ENCODE measurements at regions not wholly inside any gene's neighbourhood (a gene's known extent, or its start where the extent isn't known, plus 50 kb on each side); places are given as distances from the start of the nearest gene placed in this dataset.

DNA sequence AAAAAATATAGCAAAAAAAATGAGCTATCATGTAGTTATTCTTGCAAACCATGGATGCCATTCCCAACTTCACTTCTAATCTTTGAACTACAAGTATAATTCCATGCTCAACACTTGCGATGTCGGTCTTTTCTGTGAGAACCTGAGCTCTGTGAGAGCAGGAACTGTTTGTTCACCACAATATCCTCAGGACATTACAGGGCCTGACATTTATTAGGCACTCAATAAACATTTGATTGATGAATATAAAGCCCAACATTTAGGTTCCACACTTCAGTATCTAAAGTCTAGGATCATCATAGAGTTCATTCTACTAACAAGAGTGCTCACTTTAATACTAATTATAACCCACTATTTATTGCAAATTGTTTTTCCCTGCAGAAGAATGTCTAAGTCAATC, 211.6 kb upstream of the FAM241A start:
- Histone ChIP-seq H3K36me3 (ENCODE audit: insufficient read depth, low read length) (no peaks in the 10 kb centered on the region), H3K27me3 (ENCODE audit: insufficient read depth, low read length) (peaks cover 3% of the 10 kb centered on the region), H3K79me2 (ENCODE audit: insufficient read depth, low read length) (no peaks in the 10 kb centered on the region), H3K27ac (ENCODE audit: low read depth, low read length) (no peak overlapping the region), H2AFZ (ENCODE audit: low read length) (no peak overlapping the region), H3K4me1 (ENCODE audit: insufficient read depth, low read length) (no peaks in the 10 kb centered on the region), H3K4me2 (ENCODE audit: insufficient read depth, low read length) (no peak overlapping the region), H4K20me1 (ENCODE audit: insufficient read depth, low read length) (no peaks in the 10 kb centered on the region), H3K4me3 (ENCODE audit: insufficient read depth, low read length) (no peak overlapping the region), H3K9me3 (ENCODE audit: low read depth, low read length) (no peaks in the 10 kb centered on the region)
- DNase-seq (ENCODE audit: insufficient read length, low spot score, missing footprints), result no peak
- TF ChIP-seq CTCF (IDR thresholded peaks at IDR 0.05; ENCODE audit: extremely low read depth, low read depth, low read length), result no peak

- H3K4me1 ChIP-seq (ENCODE audit: insufficient read depth, low read length), result no peaks in the 10 kb centered on the region
- no peaks in the 10 kb centered on the region for H3K9me3 ChIP-seq (ENCODE audit: low read depth, low read length)
- TF ChIP-seq CTCF (IDR thresholded peaks at IDR 0.05; ENCODE audit: extremely low read depth, low read depth, low read length), result no peak
- DNase-seq (ENCODE audit: insufficient read length, low spot score, missing footprints), result no peak
- no peak overlapping the region for H3K4me2 ChIP-seq (ENCODE audit: insufficient read depth, low read length)
- H3K79me2 ChIP-seq (ENCODE audit: insufficient read depth, low read length), result no peaks in the 10 kb centered on the region
- H3K4me3 ChIP-seq (ENCODE audit: insufficient read depth, low read length), result no peak overlapping the region
- no peak overlapping the region for H3K27ac ChIP-seq (ENCODE audit: low read depth, low read length)
- no peaks in the 10 kb centered on the region for H3K36me3 ChIP-seq (ENCODE audit: insufficient read depth, low read length)
- no peak overlapping the region for H2AFZ ChIP-seq (ENCODE audit: low read length)
- H3K27me3 ChIP-seq (ENCODE audit: insufficient read depth, low read length), result peaks cover 3% of the 10 kb centered on the region
- no peaks in the 10 kb centered on the region for H4K20me1 ChIP-seq (ENCODE audit: insufficient read depth, low read length)
Observed at GRCh38 chr4:111934314-111934713, 210.9 kb upstream of the FAM241A start.

DNA sequence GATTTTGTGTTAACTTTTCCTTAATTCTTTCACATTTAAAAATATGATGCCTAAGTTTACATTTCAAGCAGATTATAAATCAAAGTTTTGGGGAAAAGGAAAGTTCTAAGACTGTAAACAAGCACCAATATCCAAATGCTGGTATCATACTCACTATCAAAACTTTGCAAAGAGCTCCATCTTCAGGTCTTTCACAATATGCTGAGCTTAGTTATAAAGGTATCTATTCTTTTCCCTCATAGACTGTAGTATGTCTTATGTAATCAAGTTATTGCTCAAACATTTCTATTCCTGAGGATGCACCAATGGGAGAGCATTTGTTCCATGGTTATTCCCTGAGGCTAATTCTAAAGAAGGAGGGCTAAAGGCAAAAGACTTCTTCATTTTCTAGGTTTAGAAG, 207.9 kb upstream of the FAM241A start:
- Histone ChIP-seq H3K4me2 (ENCODE audit: insufficient read depth, low read length) (no peak overlapping the region), H3K9me3 (ENCODE audit: low read depth, low read length) (no peaks in the 10 kb centered on the region), H3K4me3 (ENCODE audit: insufficient read depth, low read length) (no peak overlapping the region), H3K27me3 (ENCODE audit: insufficient read depth, low read length) (peaks cover 3% of the 10 kb centered on the region), H3K27ac (ENCODE audit: low read depth, low read length) (no peak overlapping the region), H3K36me3 (ENCODE audit: insufficient read depth, low read length) (no peaks in the 10 kb centered on the region), H4K20me1 (ENCODE audit: insufficient read depth, low read length) (no peaks in the 10 kb centered on the region), H2AFZ (ENCODE audit: low read length) (no peak overlapping the region), H3K4me1 (ENCODE audit: insufficient read depth, low read length) (no peaks in the 10 kb centered on the region), H3K79me2 (ENCODE audit: insufficient read depth, low read length) (no peaks in the 10 kb centered on the region)
- peak; percentile 30 for TF ChIP-seq CTCF (IDR thresholded peaks at IDR 0.05; ENCODE audit: extremely low read depth, low read depth, low read length)
- no peak for DNase-seq (ENCODE audit: insufficient read length, low spot score, missing footprints)

GRCh38 chr4:111941957-111942356, 203.3 kb upstream of the FAM241A start:
- no peak overlapping the region for H3K4me2 ChIP-seq (ENCODE audit: insufficient read depth, low read length)

More at GRCh38 chr4:111941957-111942356, 203.3 kb upstream of the FAM241A start:
- Histone ChIP-seq H3K36me3 (ENCODE audit: insufficient read depth, low read length) (no peaks in the 10 kb centered on the region), H3K79me2 (ENCODE audit: insufficient read depth, low read length) (no peaks in the 10 kb centered on the region), H3K9me3 (ENCODE audit: low read depth, low read length) (no peaks in the 10 kb centered on the region), H3K4me3 (ENCODE audit: insufficient read depth, low read length) (no peak overlapping the region), H4K20me1 (ENCODE audit: insufficient read depth, low read length) (no peaks in the 10 kb centered on the region), H3K27ac (ENCODE audit: low read depth, low read length) (no peak overlapping the region), H3K4me1 (ENCODE audit: insufficient read depth, low read length) (no peaks in the 10 kb centered on the region), H3K27me3 (ENCODE audit: insufficient read depth, low read length) (peaks cover 3% of the 10 kb centered on the region), H2AFZ (ENCODE audit: low read length) (no peak overlapping the region)
- no peak for TF ChIP-seq CTCF (IDR thresholded peaks at IDR 0.05; ENCODE audit: extremely low read depth, low read depth, low read length)
- no peak for DNase-seq (ENCODE audit: insufficient read length, low spot score, missing footprints)

All from osteoblast (primary cell).